ENCODE measurements at regions not wholly inside any gene's neighbourhood (a gene's known extent, or its start where the extent isn't known, plus 50 kb on each side); places are given as distances from the start of the nearest gene placed in this dataset.

DNA sequence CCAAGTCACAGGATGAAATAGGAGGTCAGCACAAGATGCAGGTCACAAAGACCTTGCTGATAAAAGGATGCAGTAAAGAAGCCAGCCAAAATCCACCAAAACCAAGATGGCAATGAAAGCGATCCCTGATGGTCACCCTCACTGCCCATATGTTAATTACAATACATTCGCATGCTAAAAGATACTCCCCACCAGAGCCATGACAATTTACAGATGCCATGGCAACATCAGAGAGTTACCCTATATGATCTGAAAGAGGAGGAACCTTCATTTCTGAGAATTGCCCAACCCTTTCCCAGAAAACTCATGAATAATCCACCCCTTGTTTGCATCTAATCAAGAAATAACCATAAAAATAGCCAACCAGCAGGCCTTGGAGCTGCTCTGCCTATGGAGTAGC is 709.8 kb downstream of the METTL4 start:
- TF ChIP-seq, protein P1, sequence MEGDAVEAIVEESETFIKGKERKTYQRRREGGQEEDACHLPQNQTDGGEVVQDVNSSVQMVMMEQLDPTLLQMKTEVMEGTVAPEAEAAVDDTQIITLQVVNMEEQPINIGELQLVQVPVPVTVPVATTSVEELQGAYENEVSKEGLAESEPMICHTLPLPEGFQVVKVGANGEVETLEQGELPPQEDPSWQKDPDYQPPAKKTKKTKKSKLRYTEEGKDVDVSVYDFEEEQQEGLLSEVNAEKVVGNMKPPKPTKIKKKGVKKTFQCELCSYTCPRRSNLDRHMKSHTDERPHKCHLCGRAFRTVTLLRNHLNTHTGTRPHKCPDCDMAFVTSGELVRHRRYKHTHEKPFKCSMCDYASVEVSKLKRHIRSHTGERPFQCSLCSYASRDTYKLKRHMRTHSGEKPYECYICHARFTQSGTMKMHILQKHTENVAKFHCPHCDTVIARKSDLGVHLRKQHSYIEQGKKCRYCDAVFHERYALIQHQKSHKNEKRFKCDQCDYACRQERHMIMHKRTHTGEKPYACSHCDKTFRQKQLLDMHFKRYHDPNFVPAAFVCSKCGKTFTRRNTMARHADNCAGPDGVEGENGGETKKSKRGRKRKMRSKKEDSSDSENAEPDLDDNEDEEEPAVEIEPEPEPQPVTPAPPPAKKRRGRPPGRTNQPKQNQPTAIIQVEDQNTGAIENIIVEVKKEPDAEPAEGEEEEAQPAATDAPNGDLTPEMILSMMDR (IDR thresholded peaks at IDR 0.05), result no peak
- no peak for TF ChIP-seq ZFX (IDR thresholded peaks at IDR 0.05; ENCODE audit: borderline replicate concordance)

All from 22Rv1 (cell line).